Ovary (tissue), 3 donors: ENCODE measurements at regions not wholly inside any gene's neighbourhood (a gene's known extent, or its start where the extent isn't known, plus 50 kb on each side); places are given as distances from the start of the nearest gene placed in this dataset.
"Not testable (repeated sequence)": the region's sequence is repeated elsewhere in the genome, so short reads cannot be mapped to it uniquely, and the experiment has no call there.

Source experiments
- EP300 ChIP-seq: sonication (generic); formaldehyde crosslinking; IDR thresholded peaks from one replicate; pipeline ENCODE4 v1.6.1; 2017; ENCODE audit warnings: antibody characterized with exemption
- POLR2A ChIP-seq: fragments of 450-650 bp; IDR thresholded peaks from one replicate; pipeline ENCODE4 v1.6.1; 2017; ENCODE audit warnings: antibody characterized with exemption, mild to moderate bottlenecking, moderate library complexity
- TF ChIP-seq, protein P1 (sequence below), 3 donors: fragments of 450-650 bp in 2 of 3; fragments of 200-600 bp in 1 of 3; IDR thresholded peaks; one replicate each; pipeline versions ENCODE4 v1.5.1 to v1.8.0; 2016 to 2022; ENCODE audit warnings: antibody characterized with exemption in 3 of 3, mild to moderate bottlenecking in 1 of 3
- donor health status: DM: no; HTN: no; CAD: no.

GRCh38 chr12:54106803-54107579, 53.4 kb downstream of the HOXC4 start:
- TF ChIP-seq, protein P1, sequence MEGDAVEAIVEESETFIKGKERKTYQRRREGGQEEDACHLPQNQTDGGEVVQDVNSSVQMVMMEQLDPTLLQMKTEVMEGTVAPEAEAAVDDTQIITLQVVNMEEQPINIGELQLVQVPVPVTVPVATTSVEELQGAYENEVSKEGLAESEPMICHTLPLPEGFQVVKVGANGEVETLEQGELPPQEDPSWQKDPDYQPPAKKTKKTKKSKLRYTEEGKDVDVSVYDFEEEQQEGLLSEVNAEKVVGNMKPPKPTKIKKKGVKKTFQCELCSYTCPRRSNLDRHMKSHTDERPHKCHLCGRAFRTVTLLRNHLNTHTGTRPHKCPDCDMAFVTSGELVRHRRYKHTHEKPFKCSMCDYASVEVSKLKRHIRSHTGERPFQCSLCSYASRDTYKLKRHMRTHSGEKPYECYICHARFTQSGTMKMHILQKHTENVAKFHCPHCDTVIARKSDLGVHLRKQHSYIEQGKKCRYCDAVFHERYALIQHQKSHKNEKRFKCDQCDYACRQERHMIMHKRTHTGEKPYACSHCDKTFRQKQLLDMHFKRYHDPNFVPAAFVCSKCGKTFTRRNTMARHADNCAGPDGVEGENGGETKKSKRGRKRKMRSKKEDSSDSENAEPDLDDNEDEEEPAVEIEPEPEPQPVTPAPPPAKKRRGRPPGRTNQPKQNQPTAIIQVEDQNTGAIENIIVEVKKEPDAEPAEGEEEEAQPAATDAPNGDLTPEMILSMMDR (IDR thresholded peaks at IDR 0.05) = not testable (repeated sequence)
- not testable (repeated sequence) for TF ChIP-seq POLR2A, EP300
